SK-N-SH treated with all-trans-retinoic acid at 6 μM for 48 hours (cell line): ENCODE measurements at regions not wholly inside any gene's neighbourhood (a gene's known extent, or its start where the extent isn't known, plus 50 kb on each side); places are given as distances from the start of the nearest gene placed in this dataset.

ENCODE experiments used
- ATAC-seq: fragments of 200-7000 bp; cut with Tn5 transposase; 3 replicates; pipeline ENCODE4 v1.9.1; 2020; ENCODE audit warnings: mild to moderate bottlenecking, moderate library complexity
- ARNTL ChIP-seq: fragments of 450-650 bp; formaldehyde crosslinking; IDR thresholded peaks from 2 replicates; pipeline ENCODE4 v1.5.0; 2020; ENCODE audit warnings: low read depth, mild to moderate bottlenecking, moderate library complexity, borderline replicate concordance
- BACH2 ChIP-seq: fragments of 250-450 bp; sonication (Bioruptor Pico); IDR thresholded peaks from 2 replicates; pipeline ENCODE4 v1.9.0; 2021; ENCODE audit warnings: mild to moderate bottlenecking, borderline replicate concordance
- CREB5 ChIP-seq: fragments of 250-450 bp; sonication (Bioruptor Pico); IDR thresholded peaks from 2 replicates; pipeline ENCODE4 v1.5.1; 2020; ENCODE audit warnings: low read depth, mild to moderate bottlenecking, moderate library complexity
- CSDC2 ChIP-seq: fragments of 250-450 bp; sonication (Bioruptor Pico); IDR thresholded peaks from 2 replicates; pipeline ENCODE4 v1.5.0; 2020; ENCODE audit warnings: mild to moderate bottlenecking, moderate library complexity
- CSRNP3 ChIP-seq: fragments of 250-450 bp; sonication (Bioruptor Pico); IDR thresholded peaks from 2 replicates; pipeline ENCODE4 v1.5.1; 2021; ENCODE audit warnings: mild to moderate bottlenecking, moderate library complexity
- ESRRG ChIP-seq: fragments of 250-450 bp; sonication (Bioruptor Pico); IDR thresholded peaks from 2 replicates; pipeline ENCODE4 v1.6.1; 2021; ENCODE audit warnings: mild to moderate bottlenecking
- GLIS3 ChIP-seq: fragments of 250-450 bp; sonication (Bioruptor Pico); IDR thresholded peaks from 2 replicates; pipeline ENCODE4 v1.5.0; 2020; ENCODE audit warnings: mild to moderate bottlenecking, moderate library complexity
- ISL1 ChIP-seq: fragments of 250-450 bp; sonication (Bioruptor Pico); IDR thresholded peaks from 2 replicates; pipeline ENCODE4 v2.1.2; 2022; ENCODE audit warnings: mild to moderate bottlenecking, moderate library complexity
- OSR1 ChIP-seq: fragments of 250-450 bp; sonication (Bioruptor Pico); IDR thresholded peaks from 2 replicates; pipeline ENCODE4 v1.8.0; 2022; ENCODE audit warnings: moderate library complexity, mild to moderate bottlenecking, inconsistent platforms
- PATZ1 ChIP-seq: fragments of 250-450 bp; sonication (Bioruptor Pico); IDR thresholded peaks from 2 replicates; pipeline ENCODE4 v1.8.0; 2020; ENCODE audit warnings: mild to moderate bottlenecking, moderate library complexity, borderline replicate concordance
- POU6F1 ChIP-seq: fragments of 250-450 bp; sonication (Bioruptor Pico); IDR thresholded peaks from 2 replicates; pipeline ENCODE4 v1.8.0; 2021; ENCODE audit warnings: low read depth, mild to moderate bottlenecking, moderate library complexity, borderline replicate concordance
- PPARA ChIP-seq: fragments of 250-450 bp; sonication (Bioruptor Pico); IDR thresholded peaks from 2 replicates; pipeline ENCODE4 v1.5.0; 2020; ENCODE audit warnings: mild to moderate bottlenecking, borderline replicate concordance
- RARB ChIP-seq: fragments of 250-450 bp; sonication (Bioruptor Pico); IDR thresholded peaks from 2 replicates; pipeline ENCODE4 v1.8.0; 2021; ENCODE audit warnings: mild to moderate bottlenecking, moderate library complexity
- TCF4 ChIP-seq: fragments of 250-450 bp; sonication (Bioruptor Pico); IDR thresholded peaks from 2 replicates; pipeline ENCODE4 v1.8.0; 2021; ENCODE audit warnings: mild to moderate bottlenecking, moderate library complexity, borderline replicate concordance
- TOX ChIP-seq: fragments of 250-450 bp; sonication (Bioruptor Pico); IDR thresholded peaks from 2 replicates; pipeline ENCODE4 v1.8.0; 2021; ENCODE audit warnings: mild to moderate bottlenecking, moderate library complexity, borderline replicate concordance
- TSHZ2 ChIP-seq: fragments of 250-450 bp; sonication (Bioruptor Pico); IDR thresholded peaks from 2 replicates; pipeline ENCODE4 v1.5.0; 2020; ENCODE audit warnings: mild to moderate bottlenecking, moderate library complexity
- ZC3H10 ChIP-seq: fragments of 250-450 bp; sonication (Bioruptor Pico); IDR thresholded peaks from 2 replicates; pipeline ENCODE4 v1.5.1; 2021; ENCODE audit warnings: mild to moderate bottlenecking, moderate library complexity
- ZFP30 ChIP-seq: fragments of 450-650 bp; formaldehyde crosslinking; IDR thresholded peaks from 2 replicates; pipeline ENCODE4 v1.5.0; 2022; ENCODE audit warnings: mild to moderate bottlenecking, moderate library complexity
- ZNF565 ChIP-seq: fragments of 450-650 bp; formaldehyde crosslinking; conservative IDR thresholded peaks from 2 replicates; pipeline ENCODE4 v1.5.0; 2020; ENCODE audit warnings: low read depth, mild to moderate bottlenecking, moderate library complexity
- ZNF70 ChIP-seq: fragments of 450-650 bp; formaldehyde crosslinking; IDR thresholded peaks from 2 replicates; pipeline ENCODE4 v1.5.0; 2020; ENCODE audit warnings: mild to moderate bottlenecking, moderate library complexity
- ZNF8 ChIP-seq: fragments of 450-650 bp; formaldehyde crosslinking; IDR thresholded peaks from 2 replicates; pipeline ENCODE4 v1.5.0; 2020; ENCODE audit warnings: mild to moderate bottlenecking, moderate library complexity

GRCh38 chr5:23136958-23137357 lies 283.8 kb upstream of the CDH12 start:
- ATAC-seq = no peak
- TF ChIP-seq ZC3H10 (CRISPR knock-in tag) = no peak
- no peak for TF ChIP-seq BACH2
- no peak for TF ChIP-seq POU6F1 (CRISPR knock-in tag)
- TF ChIP-seq ZNF70 (CRISPR knock-in tag) = no peak
- TF ChIP-seq ZNF8 = no peak
- TF ChIP-seq ZNF565 (CRISPR knock-in tag) = no peak
- TF ChIP-seq TOX = no peak

GRCh38 chr5:23132231-23132630 lies 279.1 kb upstream of the CDH12 start:
- no peak for TF ChIP-seq ZFP30
- no peak for TF ChIP-seq OSR1 (CRISPR knock-in tag)
- no peak for TF ChIP-seq ESRRG (CRISPR knock-in tag)
- TF ChIP-seq BACH2 = no peak
- no peak for TF ChIP-seq RARB (CRISPR knock-in tag)
- no peak for TF ChIP-seq ZNF8
- TF ChIP-seq TOX = no peak
- TF ChIP-seq, all 23 proteins: peak for 0
- no peak for ATAC-seq

GRCh38 chr5:23112237-23112636 lies 259.1 kb upstream of the CDH12 start:
- TF ChIP-seq ARNTL (no peak), ISL1 (no peak), PPARA (CRISPR knock-in tag) (no peak), ZNF8 (no peak), TSHZ2 (no peak), GLIS3 (no peak), TCF4 (CRISPR knock-in tag) (no peak), OSR1 (CRISPR knock-in tag) (no peak), ESRRG (CRISPR knock-in tag) (no peak), CSDC2 (no peak), CREB5 (no peak), PATZ1 (CRISPR knock-in tag) (no peak), POU6F1 (CRISPR knock-in tag) (no peak), RARB (CRISPR knock-in tag) (no peak), CSRNP3 (CRISPR knock-in tag) (no peak)
- ATAC-seq = no peak
